ENCODE measurements at regions not wholly inside any gene's neighbourhood (a gene's known extent, or its start where the extent isn't known, plus 50 kb on each side); places are given as distances from the start of the nearest gene placed in this dataset.

GRCh38 chr1:191043066-191043465, 565.4 kb upstream of the BRINP3 start:
- no peak for TF ChIP-seq CTCF (conservative IDR thresholded peaks at IDR 0.05; ENCODE audit: low read length)
- TF ChIP-seq EZH2phosphoT487 (IDR thresholded peaks at IDR 0.05; ENCODE audit: borderline replicate concordance, low read depth, low read length): no peak

Measured in OCI-LY7 (cell line).